NB4 (cell line): ENCODE measurements at regions not wholly inside any gene's neighbourhood (a gene's known extent, or its start where the extent isn't known, plus 50 kb on each side); places are given as distances from the start of the nearest gene placed in this dataset.

Experiments
- CTCF ChIP-seq: IDR thresholded peaks from one replicate; pipeline ENCODE4 v1.5.1; 2012; ENCODE audit warnings: low read depth, low read length
- MAX ChIP-seq: IDR thresholded peaks from 2 replicates; pipeline ENCODE4 v1.6.1; 2011; ENCODE audit warnings: low read depth, low read length
- MYC ChIP-seq: IDR thresholded peaks from 2 replicates; pipeline ENCODE4 v1.6.1; 2011; ENCODE audit warnings: low read depth, low read length
- POLR2A ChIP-seq: IDR thresholded peaks from 2 replicates; pipeline ENCODE4 v1.6.1; 2011; ENCODE audit warnings: mild to moderate bottlenecking; ENCODE audit not compliant: insufficient read length; ENCODE audit errors: extremely low read depth

GRCh38 chr1:101683136-101683535 lies 313.6 kb downstream of the OLFM3 start:
- TF ChIP-seq CTCF, result no peak
- TF ChIP-seq POLR2A, result no peak
- TF ChIP-seq MYC, result no peak
- TF ChIP-seq MAX, result no peak
